GM10248 (cell line): ENCODE measurements at regions not wholly inside any gene's neighbourhood (a gene's known extent, or its start where the extent isn't known, plus 50 kb on each side); places are given as distances from the start of the nearest gene placed in this dataset.

Source experiments
- CTCF ChIA-PET: fragments of 300-600 bp; sonication (Branson Sonifier 250); formaldehyde crosslinking; extraction: SDS; loops from one replicate; lab custom pipeline; 2021; ENCODE audit warnings: antibody characterized with exemption; lab: Yijun Ruan, JAX
- POLR2A ChIA-PET: fragments of 350-650 bp; sonication (Branson Sonifier 250); formaldehyde crosslinking; extraction: SDS; loops from one replicate; lab custom pipeline; 2020; ENCODE audit warnings: antibody characterized with exemption; lab: Yijun Ruan, JAX
- DNase-seq: peaks from one replicate; pipeline ENCODE4 v3.0.0; 2012; ENCODE audit errors: extremely low spot score
- CTCF ChIP-seq: IDR thresholded peaks from 2 replicates; pipeline ENCODE4 v1.5.1; 2012; ENCODE audit warnings: mild to moderate bottlenecking, low read depth; ENCODE audit errors: extremely low read depth, missing control alignments, control extremely low read depth

DNA sequence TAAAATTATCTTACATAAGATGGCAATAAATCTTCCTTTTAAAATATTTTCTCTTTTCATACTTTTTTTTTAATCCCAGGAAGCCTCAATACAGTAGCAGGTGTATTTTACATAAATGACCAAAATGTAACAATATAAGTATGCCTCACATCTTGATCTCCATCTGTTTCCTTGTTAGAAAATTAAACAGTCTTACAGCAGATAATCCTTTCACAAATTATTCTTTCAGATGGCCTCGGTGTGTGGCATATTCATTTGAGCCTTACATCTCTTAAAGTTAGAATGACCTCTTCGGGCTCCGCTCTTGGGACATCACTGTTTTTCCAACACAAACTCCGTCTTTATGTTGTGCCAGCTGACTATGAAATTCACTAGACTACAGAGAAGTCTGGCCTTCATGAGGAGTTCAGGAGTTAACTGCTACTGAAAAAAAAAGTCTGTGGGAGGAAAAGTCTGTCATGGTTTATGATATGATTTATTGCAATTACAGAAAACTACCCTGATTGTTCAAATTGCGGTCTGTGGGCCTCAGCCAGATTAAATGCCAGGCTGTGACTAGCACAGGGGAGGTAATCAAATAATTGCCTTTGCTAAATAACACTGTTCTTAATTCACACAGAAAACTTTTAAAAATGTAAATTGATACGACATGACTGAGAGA, 292.9 kb upstream of the PUM3 start:
- ChIA-PET CTCF (interaction anchor here (1.1 kb wide), 1 partner anchor 11 kb away, joined by 3 read pairs; no protein-coding TSS in a partner anchor), POLR2A (no interaction called here)
- DNase-seq, result no peak
- no peak for TF ChIP-seq CTCF

DNA sequence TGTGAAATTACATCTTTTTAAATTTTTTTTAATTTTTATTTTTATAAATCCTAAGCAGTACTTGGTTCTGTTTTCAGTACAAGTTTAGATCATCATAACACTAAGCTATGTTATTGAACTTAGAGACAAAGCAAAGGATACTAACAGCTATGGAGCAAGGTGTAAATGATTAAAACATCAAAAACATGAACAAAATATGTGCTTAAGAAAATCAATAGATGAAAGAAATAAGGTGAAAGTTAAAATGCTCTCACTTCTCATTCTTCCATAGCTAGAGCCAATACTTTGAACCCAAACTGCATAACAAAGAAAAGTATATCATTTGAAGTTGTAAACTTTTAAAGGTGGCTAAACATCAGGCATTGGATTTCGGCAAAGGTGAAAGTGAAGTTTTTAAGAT, 292.3 kb upstream of the PUM3 start:
- no peak for DNase-seq
- TF ChIP-seq CTCF, result no peak
- ChIA-PET CTCF (no interaction called here), POLR2A (no interaction called here)

- TF ChIP-seq CTCF, result no peak
- CTCF ChIA-PET, result no interaction called here
Measured at GRCh38 chr9:3127564-3127963, 283.7 kb upstream of the PUM3 start.

GRCh38 chr9:3125602-3126405, 281.9 kb upstream of the PUM3 start:
- no peak for DNase-seq
- ChIA-PET POLR2A (no interaction called here), CTCF (interaction anchor here (1.0 to 1.2 kb wide), 2 partner anchors 12 to 124 kb away, joined by 3 read pairs; no protein-coding TSS in a partner anchor)
- no peak for TF ChIP-seq CTCF

More at GRCh38 chr9:3127564-3127963, 283.7 kb upstream of the PUM3 start:
- no peak for DNase-seq
- POLR2A ChIA-PET, result no interaction called here

DNA sequence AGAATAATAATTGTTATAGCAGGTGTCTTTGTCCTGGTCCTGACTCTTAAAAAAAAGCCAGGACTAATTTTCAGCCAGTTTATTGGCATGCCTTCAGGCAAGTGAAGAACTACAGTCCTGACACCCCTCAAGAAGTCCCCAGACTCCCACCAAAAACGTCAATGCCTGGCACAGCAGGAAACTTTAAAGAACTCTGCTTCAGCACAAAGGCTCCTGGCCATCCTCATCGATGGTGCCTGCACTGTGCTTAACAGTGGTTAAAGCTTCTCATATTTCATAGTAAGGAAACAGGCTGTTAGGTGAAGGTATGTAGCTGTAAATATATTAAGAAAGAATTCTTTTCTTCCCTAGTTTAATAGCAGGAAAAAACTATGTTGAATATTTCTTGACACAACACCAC, 280.1 kb upstream of the PUM3 start:
- ChIA-PET CTCF (no interaction called here), POLR2A (no interaction called here)
- TF ChIP-seq CTCF, result no peak
- DNase-seq, result no peak

DNA sequence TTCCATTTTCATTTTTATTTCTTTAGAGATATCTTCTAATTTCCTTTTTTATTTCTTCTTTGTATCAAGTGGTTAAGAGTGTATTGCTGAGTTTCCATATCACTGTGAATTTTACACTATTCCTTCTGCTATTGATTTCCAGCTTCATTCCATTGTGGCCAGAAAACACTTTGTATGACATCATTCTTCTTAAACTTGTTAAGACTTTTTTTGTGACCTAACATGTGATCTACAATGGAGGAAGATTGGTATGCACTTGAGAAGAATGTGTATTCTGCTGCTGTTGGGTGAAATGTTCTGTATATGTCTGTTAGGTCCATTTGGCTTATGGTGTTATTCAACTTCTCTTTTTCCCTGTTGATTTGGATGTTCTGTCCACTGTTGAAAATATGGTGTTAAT, 274.2 kb upstream of the PUM3 start:
- no peak for DNase-seq
- CTCF ChIA-PET, result no interaction called here
- POLR2A ChIA-PET, result no interaction called here
- no peak for TF ChIP-seq CTCF
